Gastroesophageal sphincter (tissue), 4 donors: ENCODE measurements at regions not wholly inside any gene's neighbourhood (a gene's known extent, or its start where the extent isn't known, plus 50 kb on each side); places are given as distances from the start of the nearest gene placed in this dataset.

Experiments used
- ATAC-seq: fragments of 150-250 bp; one replicate; pipeline ENCODE4 v1.9.1; 2016; ENCODE audit warnings: mild to moderate bottlenecking, moderate library complexity
- H3K27ac ChIP-seq, 4 donors: fragments of 200-600 bp; sonication (generic) in 3 of 4; 1 replicate in 3 of 4; 2 replicates in 1 of 4; pipeline ENCODE4 v1.5.1; 2016 to 2019
- H3K27me3 ChIP-seq: fragments of 200-600 bp; sonication (generic); one replicate; pipeline ENCODE4 v1.5.1; 2019
- H3K36me3 ChIP-seq, 2 donors: fragments of 200-600 bp; sonication (generic); one replicate each; pipeline ENCODE4 v1.5.1; 2019; ENCODE audit warnings: control low read depth in 1 of 2
- H3K4me1 ChIP-seq, 3 donors: fragments of 200-600 bp; sonication (generic); 1 replicate in 2 of 3; 2 replicates in 1 of 3; pipeline ENCODE4 v1.5.1; 2016 to 2019; ENCODE audit warnings: control low read depth in 2 of 3
- H3K4me3 ChIP-seq, 2 donors: fragments of 200-600 bp; sonication (generic); one replicate each; pipeline ENCODE4 v1.5.1; 2019; ENCODE audit warnings: mild to moderate bottlenecking in 1 of 2, moderate library complexity in 1 of 2
- H3K9me3 ChIP-seq, 3 donors: fragments of 200-600 bp; sonication (generic); one replicate each; pipeline ENCODE4 v1.5.1; 2017 to 2019; ENCODE audit warnings: control low read depth in 2 of 3
- CTCF ChIP-seq, 4 experiments: fragments of 200-600 bp in 2 of 4; fragments of 450-650 bp in 2 of 4; sonication (generic) in 1 of 4; IDR thresholded peaks; one replicate each; pipeline ENCODE4 v1.5.1; 2017 to 2019; ENCODE audit warnings: antibody characterized with exemption in 4 of 4, mild to moderate bottlenecking in 2 of 4, moderate library complexity in 2 of 4
- EP300 ChIP-seq: sonication (generic); formaldehyde crosslinking; IDR thresholded peaks from one replicate; pipeline ENCODE4 v1.6.1; 2017; ENCODE audit warnings: antibody characterized with exemption, mild to moderate bottlenecking
- POLR2A ChIP-seq, 2 donors: fragments of 450-650 bp; IDR thresholded peaks; one replicate each; pipeline ENCODE4 v1.6.1; 2017; ENCODE audit warnings: antibody characterized with exemption in 2 of 2, mild to moderate bottlenecking in 2 of 2, moderate library complexity in 1 of 2
- POLR2AphosphoS5 ChIP-seq: sonication (generic); formaldehyde crosslinking; IDR thresholded peaks from one replicate; pipeline ENCODE4 v1.6.1; 2017; ENCODE audit warnings: antibody characterized with exemption
- WGBS, 2 donors: methylation state at CpG; one replicate each; pipeline ENCODE4 v1.1.5; 2018; ENCODE audit warnings: low coverage in 1 of 2; 5-methylcytosine and 5-hydroxymethylcytosine counted together

DNA sequence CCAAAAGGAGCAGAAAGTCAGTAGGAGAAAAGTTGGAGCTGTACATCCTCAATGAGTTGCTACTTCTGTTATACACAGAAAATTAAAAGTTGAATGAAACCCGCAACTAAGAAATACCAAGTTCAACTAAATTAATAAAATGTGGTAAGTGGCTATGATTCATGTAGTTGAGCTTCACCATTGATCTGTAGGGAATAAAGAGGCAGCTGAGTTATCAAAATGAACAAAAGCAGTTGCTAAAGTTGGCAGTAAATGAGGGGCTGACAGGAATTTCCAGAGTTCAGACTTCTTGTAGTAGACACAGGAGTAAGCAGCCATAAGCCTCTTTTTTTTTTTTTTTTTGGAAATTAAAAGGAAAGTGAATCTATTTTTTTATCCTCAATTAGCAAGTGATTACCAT, 234.6 kb downstream of the POSTN start:
- no peaks in the 10 kb centered on the region for H3K9me3 ChIP-seq
- ATAC-seq = no peak
- H3K27me3 ChIP-seq = no peaks in the 10 kb centered on the region
- H3K36me3 ChIP-seq = no peaks in the 10 kb centered on the region
- no peak overlapping the region for H3K4me3 ChIP-seq
- no peaks in the 10 kb centered on the region for H3K4me1 ChIP-seq
- 60 to 78% methylated on average over 1 of the region's 1 CpG for WGBS, 2 donors
- no peak for TF ChIP-seq EP300
- TF ChIP-seq POLR2AphosphoS5 = no peak
- no peak for TF ChIP-seq POLR2A (IDR thresholded peaks at IDR 0.05)
- no peak for TF ChIP-seq CTCF (IDR thresholded peaks at IDR 0.05)
- H3K27ac ChIP-seq = no peak overlapping the region

- H3K4me1 ChIP-seq = no peaks in the 10 kb centered on the region
- no peak for ATAC-seq
- H3K36me3 ChIP-seq = no peaks in the 10 kb centered on the region
- no peaks in the 10 kb centered on the region for H3K9me3 ChIP-seq
- TF ChIP-seq CTCF (IDR thresholded peaks at IDR 0.05) (no peak), POLR2A (IDR thresholded peaks at IDR 0.05) (no peak), EP300 (no peak), POLR2AphosphoS5 (no peak)
- no peaks in the 10 kb centered on the region for H3K27me3 ChIP-seq
- H3K4me3 ChIP-seq = no peak overlapping the region
- WGBS, 2 donors = 67 to 89% methylated on average over 1 to 3 of the region's 3 CpGs
- no peak overlapping the region for H3K27ac ChIP-seq
These were observed 237.0 kb downstream of the POSTN start for GRCh38 chr13:37361608-37362007.

DNA sequence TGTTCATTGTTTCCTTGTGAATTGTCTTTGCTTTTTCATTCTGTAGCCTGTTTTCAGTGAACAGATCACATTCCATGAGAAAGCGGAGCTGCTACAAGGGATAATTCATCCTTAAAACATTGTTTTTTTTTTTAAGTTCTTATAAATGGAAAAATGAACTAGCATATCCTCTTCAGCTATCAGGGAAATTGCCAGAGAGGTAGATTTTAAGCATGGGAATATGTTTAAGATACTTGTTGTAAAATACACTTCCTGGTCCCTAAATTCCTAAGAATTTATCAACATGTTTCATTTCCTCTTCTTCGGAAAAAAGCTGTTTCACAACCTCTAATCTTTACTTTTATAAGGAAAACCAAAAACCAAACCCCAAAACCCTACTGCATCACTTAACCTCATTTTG, 238.0 kb downstream of the POSTN start:
- Histone ChIP-seq H3K4me1 (no peaks in the 10 kb centered on the region), H3K27ac (no peak overlapping the region), H3K27me3 (no peaks in the 10 kb centered on the region), H3K36me3 (no peaks in the 10 kb centered on the region), H3K4me3 (no peak overlapping the region), H3K9me3 (no peaks in the 10 kb centered on the region)
- no peak for TF ChIP-seq POLR2A (IDR thresholded peaks at IDR 0.05)
- no peak for TF ChIP-seq EP300
- no peak for TF ChIP-seq CTCF (IDR thresholded peaks at IDR 0.05)
- no peak for TF ChIP-seq POLR2AphosphoS5
- no peak for ATAC-seq
- 75 to 89% methylated on average over 1 to 2 of the region's 2 CpGs for WGBS, 2 donors

DNA sequence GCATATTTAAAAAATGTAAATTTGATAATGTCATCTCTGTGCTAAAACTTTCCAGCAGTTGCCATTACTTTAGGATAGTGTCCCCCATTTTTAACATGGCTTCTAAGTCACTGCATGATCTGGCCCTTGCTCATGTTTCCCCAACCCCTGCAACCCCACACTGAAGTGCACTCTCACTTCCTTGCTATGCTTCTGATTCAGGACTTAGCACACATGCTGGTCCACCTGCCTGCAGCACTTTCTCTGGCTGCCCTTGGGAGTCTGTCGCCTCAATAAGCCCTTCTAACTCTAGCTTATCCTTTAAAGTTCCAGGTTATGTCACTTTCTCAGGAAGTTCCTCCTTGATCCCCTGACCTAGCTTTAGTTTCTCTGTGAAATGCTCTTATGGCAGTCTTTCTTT, 241.0 kb downstream of the POSTN start:
- ATAC-seq = no peak
- Histone ChIP-seq H3K27ac (no peak overlapping the region), H3K36me3 (no peaks in the 10 kb centered on the region), H3K4me3 (no peak overlapping the region), H3K27me3 (no peaks in the 10 kb centered on the region), H3K9me3 (no peaks in the 10 kb centered on the region), H3K4me1 (no peaks in the 10 kb centered on the region)
- WGBS, 2 donors = 100% methylated on average over 1 of the region's 1 CpG
- TF ChIP-seq CTCF (IDR thresholded peaks at IDR 0.05) = no peak
- no peak for TF ChIP-seq POLR2AphosphoS5
- TF ChIP-seq EP300 = no peak
- no peak for TF ChIP-seq POLR2A (IDR thresholded peaks at IDR 0.05)

GRCh38 chr13:37353911-37354310, 244.7 kb downstream of the POSTN start:
- H3K4me3 ChIP-seq = no peak overlapping the region

More at GRCh38 chr13:37353911-37354310, 244.7 kb downstream of the POSTN start:
- 81 to 86% methylated on average over 4 of the region's 4 CpGs for WGBS, 2 donors
- H3K27me3 ChIP-seq = no peaks in the 10 kb centered on the region
- no peaks in the 10 kb centered on the region for H3K9me3 ChIP-seq
- no peaks in the 10 kb centered on the region for H3K4me1 ChIP-seq
- no peaks in the 10 kb centered on the region for H3K36me3 ChIP-seq
- no peak overlapping the region for H3K27ac ChIP-seq
- ATAC-seq = no peak
- TF ChIP-seq CTCF (IDR thresholded peaks at IDR 0.05) (no peak), EP300 (no peak), POLR2AphosphoS5 (no peak), POLR2A (IDR thresholded peaks at IDR 0.05) (no peak)
